ENCODE measurements at regions not wholly inside any gene's neighbourhood (a gene's known extent, or its start where the extent isn't known, plus 50 kb on each side); places are given as distances from the start of the nearest gene placed in this dataset.

DNA sequence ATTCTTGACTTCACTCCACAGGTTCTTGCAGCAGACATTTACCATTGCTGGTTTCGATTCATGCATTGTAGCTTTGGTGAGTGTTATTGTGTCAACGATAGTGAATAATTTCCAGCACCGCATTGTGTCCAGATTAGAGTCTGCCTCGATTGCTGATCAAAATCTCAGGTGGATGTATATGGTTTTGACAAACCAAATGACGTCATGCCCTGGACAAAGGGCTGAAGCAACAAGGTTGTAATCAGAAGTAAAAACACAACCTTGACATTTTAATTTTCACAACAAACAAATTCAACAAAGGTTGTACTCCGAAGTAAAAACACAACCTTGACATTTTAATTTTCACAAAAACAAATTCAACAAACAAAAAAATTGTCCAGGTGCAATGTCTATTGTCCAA is 81.1 kb upstream of the WWC2 start:
- TF ChIP-seq NPAS2 (CRISPR knock-in tag; IDR thresholded peaks at IDR 0.05; ENCODE audit: borderline replicate concordance) (no peak), CTCF (CRISPR knock-in tag; IDR thresholded peaks at IDR 0.05) (no peak), EZH2 (conservative IDR thresholded peaks at IDR 0.05; ENCODE audit: low read depth, low read length) (no peak), RAD21 (CRISPR knock-in tag; IDR thresholded peaks at IDR 0.05) (no peak), ZNF883 (CRISPR knock-in tag; IDR thresholded peaks at IDR 0.05; ENCODE audit: not compliant biosample characterization) (no peak), POLR2AphosphoS5 (IDR thresholded peaks at IDR 0.05; ENCODE audit: low read depth, low read length) (no peak), CBFB (CRISPR knock-in tag; IDR thresholded peaks at IDR 0.05) (no peak), FOXK1 (CRISPR knock-in tag; IDR thresholded peaks at IDR 0.05; ENCODE audit: borderline replicate concordance, low read depth) (no peak), TCF7L2 (IDR thresholded peaks at IDR 0.05; ENCODE audit: low read depth, low read length) (no peak), MED1 (CRISPR knock-in tag; IDR thresholded peaks at IDR 0.05) (no peak)
- TF ChIP-seq, protein P1, sequence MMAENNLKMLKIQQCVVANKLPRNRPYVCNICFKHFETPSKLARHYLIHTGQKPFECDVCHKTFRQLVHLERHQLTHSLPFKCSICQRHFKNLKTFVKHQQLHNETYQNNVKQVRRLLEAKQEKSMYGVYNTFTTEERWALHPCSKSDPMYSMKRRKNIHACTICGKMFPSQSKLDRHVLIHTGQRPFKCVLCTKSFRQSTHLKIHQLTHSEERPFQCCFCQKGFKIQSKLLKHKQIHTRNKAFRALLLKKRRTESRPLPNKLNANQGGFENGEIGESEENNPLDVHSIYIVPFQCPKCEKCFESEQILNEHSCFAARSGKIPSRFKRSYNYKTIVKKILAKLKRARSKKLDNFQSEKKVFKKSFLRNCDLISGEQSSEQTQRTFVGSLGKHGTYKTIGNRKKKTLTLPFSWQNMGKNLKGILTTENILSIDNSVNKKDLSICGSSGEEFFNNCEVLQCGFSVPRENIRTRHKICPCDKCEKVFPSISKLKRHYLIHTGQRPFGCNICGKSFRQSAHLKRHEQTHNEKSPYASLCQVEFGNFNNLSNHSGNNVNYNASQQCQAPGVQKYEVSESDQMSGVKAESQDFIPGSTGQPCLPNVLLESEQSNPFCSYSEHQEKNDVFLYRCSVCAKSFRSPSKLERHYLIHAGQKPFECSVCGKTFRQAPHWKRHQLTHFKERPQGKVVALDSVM (CRISPR knock-in tag; IDR thresholded peaks at IDR 0.05), result no peak
- TF ChIP-seq, protein P2, sequence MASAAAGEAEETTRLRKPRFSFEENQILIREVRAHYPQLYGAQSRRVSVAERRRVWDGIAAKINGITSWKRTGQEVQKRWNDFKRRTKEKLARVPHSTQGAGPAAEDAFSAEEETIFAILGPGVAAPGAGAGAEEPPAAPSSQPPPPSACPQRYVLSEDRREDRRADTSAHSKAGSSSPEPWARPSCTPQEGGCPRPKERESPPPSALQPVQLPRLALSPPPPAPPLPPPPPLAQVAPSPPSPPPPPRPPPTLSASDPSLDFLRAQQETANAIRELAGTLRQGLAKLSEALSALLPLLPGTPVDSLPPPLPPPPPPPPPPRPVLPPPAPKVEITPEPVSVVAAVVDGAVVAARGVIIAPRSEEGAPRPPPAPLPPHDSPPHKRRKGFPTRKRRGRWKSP (CRISPR knock-in tag; IDR thresholded peaks at IDR 0.05), result no peak

Data from HepG2 (cell line).